ENCODE measurements at regions not wholly inside any gene's neighbourhood (a gene's known extent, or its start where the extent isn't known, plus 50 kb on each side); places are given as distances from the start of the nearest gene placed in this dataset.
"Not testable (repeated sequence)": the region's sequence is repeated elsewhere in the genome, so short reads cannot be mapped to it uniquely, and the experiment has no call there.

- no peak overlapping the region for H3K4me2 ChIP-seq (ENCODE audit: low read length)
- H3K27me3 ChIP-seq (ENCODE audit: control insufficient read depth, insufficient read depth, low read length) = no peaks in the 10 kb centered on the region
- no peaks in the 10 kb centered on the region for H3K4me1 ChIP-seq (ENCODE audit: control insufficient read depth, insufficient read depth, low read length)
- H3K36me3 ChIP-seq (ENCODE audit: insufficient read depth, low read length) = no peaks in the 10 kb centered on the region
- H3K4me3 ChIP-seq (ENCODE audit: low read length) = no peak overlapping the region
- H3K9me3 ChIP-seq (replicated peaks; ENCODE audit: low read length) = no peaks in the 10 kb centered on the region
- no peak overlapping the region for H3K9ac ChIP-seq (ENCODE audit: low read depth, low read length)
These were observed 127.0 kb upstream of the F3 start for GRCh38 chr1:94668528-94668927.

- Histone ChIP-seq H3K9ac (ENCODE audit: low read depth, low read length) (no peak overlapping the region), H3K4me2 (ENCODE audit: low read length) (no peak overlapping the region), H3K27me3 (ENCODE audit: control insufficient read depth, insufficient read depth, low read length) (no peaks in the 10 kb centered on the region), H3K36me3 (ENCODE audit: insufficient read depth, low read length) (no peaks in the 10 kb centered on the region), H3K9me3 (replicated peaks; ENCODE audit: low read length) (no peaks in the 10 kb centered on the region), H3K4me1 (ENCODE audit: control insufficient read depth, insufficient read depth, low read length) (no peaks in the 10 kb centered on the region), H3K4me3 (ENCODE audit: low read length) (no peak overlapping the region)
These were observed 126.3 kb upstream of the F3 start for GRCh38 chr1:94667818-94668217.

GRCh38 chr1:94666797-94667196 is 125.2 kb upstream of the F3 start:
- Histone ChIP-seq H3K4me2 (ENCODE audit: low read length) (no peak overlapping the region), H3K4me3 (ENCODE audit: low read length) (no peak overlapping the region), H3K9me3 (replicated peaks; ENCODE audit: low read length) (no peaks in the 10 kb centered on the region), H3K27me3 (ENCODE audit: control insufficient read depth, insufficient read depth, low read length) (no peaks in the 10 kb centered on the region), H3K4me1 (ENCODE audit: control insufficient read depth, insufficient read depth, low read length) (no peaks in the 10 kb centered on the region), H3K36me3 (ENCODE audit: insufficient read depth, low read length) (no peaks in the 10 kb centered on the region), H3K9ac (ENCODE audit: low read depth, low read length) (no peak overlapping the region)

GRCh38 chr1:94661431-94661932 is 119.9 kb upstream of the F3 start:
- Histone ChIP-seq H3K36me3 (ENCODE audit: insufficient read depth, low read length) (no peaks in the 10 kb centered on the region), H3K4me1 (ENCODE audit: control insufficient read depth, insufficient read depth, low read length) (peaks cover 3% of the 10 kb centered on the region), H3K9me3 (replicated peaks; ENCODE audit: low read length) (no peaks in the 10 kb centered on the region), H3K27me3 (ENCODE audit: control insufficient read depth, insufficient read depth, low read length) (no peaks in the 10 kb centered on the region), H3K9ac (ENCODE audit: low read depth, low read length) (no peak overlapping the region), H3K4me3 (ENCODE audit: low read length) (no peak overlapping the region), H3K4me2 (ENCODE audit: low read length) (no peak overlapping the region)

GRCh38 chr1:94660994-94661393 is 119.4 kb upstream of the F3 start:
- no peak overlapping the region for H3K9ac ChIP-seq (ENCODE audit: low read depth, low read length)
- H3K36me3 ChIP-seq (ENCODE audit: insufficient read depth, low read length) = no peaks in the 10 kb centered on the region
- no peak overlapping the region for H3K4me3 ChIP-seq (ENCODE audit: low read length)
- H3K4me2 ChIP-seq (ENCODE audit: low read length) = no peak overlapping the region
- H3K27me3 ChIP-seq (ENCODE audit: control insufficient read depth, insufficient read depth, low read length) = no peaks in the 10 kb centered on the region
- H3K4me1 ChIP-seq (ENCODE audit: control insufficient read depth, insufficient read depth, low read length) = peaks cover 3% of the 10 kb centered on the region
- no peaks in the 10 kb centered on the region for H3K9me3 ChIP-seq (replicated peaks; ENCODE audit: low read length)

GRCh38 chr1:94660258-94660657 is 118.7 kb upstream of the F3 start:
- no peak overlapping the region for H3K4me2 ChIP-seq (ENCODE audit: low read length)
- no peaks in the 10 kb centered on the region for H3K27me3 ChIP-seq (ENCODE audit: control insufficient read depth, insufficient read depth, low read length)
- no peak overlapping the region for H3K9ac ChIP-seq (ENCODE audit: low read depth, low read length)
- H3K4me3 ChIP-seq (ENCODE audit: low read length) = no peak overlapping the region
- no peaks in the 10 kb centered on the region for H3K9me3 ChIP-seq (replicated peaks; ENCODE audit: low read length)
- peaks cover 3% of the 10 kb centered on the region for H3K4me1 ChIP-seq (ENCODE audit: control insufficient read depth, insufficient read depth, low read length)
- H3K36me3 ChIP-seq (ENCODE audit: insufficient read depth, low read length) = no peaks in the 10 kb centered on the region

- not testable (repeated sequence) for H3K4me3 ChIP-seq (ENCODE audit: low read length); H3K27me3 ChIP-seq (ENCODE audit: control insufficient read depth, insufficient read depth, low read length); H3K9ac ChIP-seq (ENCODE audit: low read depth, low read length); H3K9me3 ChIP-seq (replicated peaks; ENCODE audit: low read length); H3K4me2 ChIP-seq (ENCODE audit: low read length); H3K4me1 ChIP-seq (ENCODE audit: control insufficient read depth, insufficient read depth, low read length); H3K36me3 ChIP-seq (ENCODE audit: insufficient read depth, low read length)
These were observed 117.6 kb upstream of the F3 start for GRCh38 chr1:94659202-94659601.

GRCh38 chr1:94658221-94658620 is 116.7 kb upstream of the F3 start:
- Histone ChIP-seq H3K9ac (ENCODE audit: low read depth, low read length) (no peak overlapping the region), H3K4me2 (ENCODE audit: low read length) (no peak overlapping the region), H3K4me1 (ENCODE audit: control insufficient read depth, insufficient read depth, low read length) (peaks cover 14% of the 10 kb centered on the region), H3K36me3 (ENCODE audit: insufficient read depth, low read length) (no peaks in the 10 kb centered on the region), H3K9me3 (replicated peaks; ENCODE audit: low read length) (no peaks in the 10 kb centered on the region), H3K27me3 (ENCODE audit: control insufficient read depth, insufficient read depth, low read length) (no peaks in the 10 kb centered on the region), H3K4me3 (ENCODE audit: low read length) (no peak overlapping the region)

- peaks cover 15% of the 10 kb centered on the region for H3K4me1 ChIP-seq (ENCODE audit: control insufficient read depth, insufficient read depth, low read length)
- H3K4me2 ChIP-seq (ENCODE audit: low read length); H3K4me3 ChIP-seq (ENCODE audit: low read length); H3K36me3 ChIP-seq (ENCODE audit: insufficient read depth, low read length); H3K9ac ChIP-seq (ENCODE audit: low read depth, low read length); H3K9me3 ChIP-seq (replicated peaks; ENCODE audit: low read length); H3K27me3 ChIP-seq (ENCODE audit: control insufficient read depth, insufficient read depth, low read length): not testable (repeated sequence)
These were observed 116.2 kb upstream of the F3 start for GRCh38 chr1:94657776-94658175.

- no peak overlapping the region for H3K9ac ChIP-seq (ENCODE audit: low read depth, low read length)
- H3K9me3 ChIP-seq (replicated peaks; ENCODE audit: low read length) = no peaks in the 10 kb centered on the region
- H3K27me3 ChIP-seq (ENCODE audit: control insufficient read depth, insufficient read depth, low read length) = no peaks in the 10 kb centered on the region
- H3K4me3 ChIP-seq (ENCODE audit: low read length) = no peak overlapping the region
- peaks cover 15% of the 10 kb centered on the region for H3K4me1 ChIP-seq (ENCODE audit: control insufficient read depth, insufficient read depth, low read length)
- H3K4me2 ChIP-seq (ENCODE audit: low read length) = no peak overlapping the region
- no peaks in the 10 kb centered on the region for H3K36me3 ChIP-seq (ENCODE audit: insufficient read depth, low read length)
These were observed 115.4 kb upstream of the F3 start for GRCh38 chr1:94656967-94657366.

- no peaks in the 10 kb centered on the region for H3K9me3 ChIP-seq (replicated peaks; ENCODE audit: low read length)
- H3K36me3 ChIP-seq (ENCODE audit: insufficient read depth, low read length) = no peaks in the 10 kb centered on the region
- no peak overlapping the region for H3K9ac ChIP-seq (ENCODE audit: low read depth, low read length)
- peaks cover 15% of the 10 kb centered on the region for H3K4me1 ChIP-seq (ENCODE audit: control insufficient read depth, insufficient read depth, low read length)
- no peak overlapping the region for H3K4me2 ChIP-seq (ENCODE audit: low read length)
- H3K27me3 ChIP-seq (ENCODE audit: control insufficient read depth, insufficient read depth, low read length) = no peaks in the 10 kb centered on the region
- H3K4me3 ChIP-seq (ENCODE audit: low read length) = no peak overlapping the region
These were observed 113.4 kb upstream of the F3 start for GRCh38 chr1:94654919-94655318.

GRCh38 chr1:94654459-94654858 is 112.9 kb upstream of the F3 start:
- no peaks in the 10 kb centered on the region for H3K27me3 ChIP-seq (ENCODE audit: control insufficient read depth, insufficient read depth, low read length)
- no peak overlapping the region for H3K4me2 ChIP-seq (ENCODE audit: low read length)
- no peaks in the 10 kb centered on the region for H3K36me3 ChIP-seq (ENCODE audit: insufficient read depth, low read length)
- no peak overlapping the region for H3K4me3 ChIP-seq (ENCODE audit: low read length)
- peaks cover 15% of the 10 kb centered on the region for H3K4me1 ChIP-seq (ENCODE audit: control insufficient read depth, insufficient read depth, low read length)
- H3K9ac ChIP-seq (ENCODE audit: low read depth, low read length) = no peak overlapping the region
- no peaks in the 10 kb centered on the region for H3K9me3 ChIP-seq (replicated peaks; ENCODE audit: low read length)
